ENCODE measurements at regions not wholly inside any gene's neighbourhood (a gene's known extent, or its start where the extent isn't known, plus 50 kb on each side); places are given as distances from the start of the nearest gene placed in this dataset.
"Not testable (repeated sequence)": the region's sequence is repeated elsewhere in the genome, so short reads cannot be mapped to it uniquely, and the experiment has no call there.

DNA sequence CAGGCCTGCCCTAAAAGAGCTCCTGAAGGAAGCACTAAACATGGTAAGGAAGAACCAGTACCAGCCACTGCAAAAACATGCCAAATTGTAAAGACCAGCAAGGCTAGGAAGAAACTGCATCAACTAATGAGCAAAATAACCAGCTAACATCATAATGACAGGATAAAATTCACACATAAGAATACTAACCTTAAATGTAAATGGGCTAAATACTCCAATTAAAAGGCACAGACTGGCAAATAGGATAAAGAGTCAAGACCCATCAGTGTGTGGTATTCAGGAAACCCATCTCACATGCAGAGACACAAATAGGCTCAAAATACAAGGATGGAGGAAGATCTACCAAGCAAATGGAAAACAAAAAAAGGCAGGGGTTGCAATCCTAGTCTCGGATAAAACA, 147.7 kb upstream of the KYNU start:
- H3K4me2 ChIP-seq (ENCODE audit: insufficient read depth in 1 of 2, low read depth in 2 of 2, low read length in 2 of 2); H3K79me2 ChIP-seq (ENCODE audit: control insufficient read depth in 1 of 2, insufficient read depth in 2 of 2, low read length in 2 of 2); H2AFZ ChIP-seq (ENCODE audit: low read length); H3K23ac ChIP-seq (ENCODE audit: insufficient read length); H4K8ac ChIP-seq (ENCODE audit: extremely low read depth, insufficient read depth, low read length); H3K79me1 ChIP-seq (ENCODE audit: low read depth, low read length); H3K23me2 ChIP-seq (ENCODE audit: low read depth, low read length); H2BK12ac ChIP-seq (ENCODE audit: low read depth, low read length); H3K56ac ChIP-seq (replicated peaks; ENCODE audit: insufficient read length, low read depth, low read length); H3K4me1 ChIP-seq (replicated peaks in 1 of 4; ENCODE audit: control insufficient read depth in 3 of 4, insufficient read depth in 4 of 4, low read length in 3 of 4); H2BK20ac ChIP-seq (ENCODE audit: low read length); H2BK15ac ChIP-seq (ENCODE audit: low read length); H3K9ac ChIP-seq (replicated peaks in 1 of 4; ENCODE audit: extremely low read depth in 1 of 4, low read depth in 3 of 4, low read length in 3 of 4); H4K20me1 ChIP-seq (replicated peaks in 1 of 2; ENCODE audit: control insufficient read depth in 1 of 2, insufficient read depth in 2 of 2, low read length in 2 of 2); H4K5ac ChIP-seq (ENCODE audit: insufficient read length, low read depth, low read length); H3K27ac ChIP-seq (ENCODE audit: low read depth, low read length); H3K4ac ChIP-seq (replicated peaks; ENCODE audit: insufficient read length, low read depth, low read length); H3K14ac ChIP-seq (ENCODE audit: insufficient read length); H2AK5ac ChIP-seq (ENCODE audit: low read depth, low read length); H3K27me3 ChIP-seq (replicated peaks in 1 of 4; ENCODE audit: control insufficient read depth in 3 of 4, extremely low read depth in 1 of 4, insufficient read depth in 3 of 4, low read length in 3 of 4); H4K91ac ChIP-seq (replicated peaks; ENCODE audit: insufficient read length, low read length); POLR2A ChIA-PET (ENCODE audit: partially characterized antibody); H3K36me3 ChIP-seq (ENCODE audit: control insufficient read depth in 2 of 4, insufficient read depth in 4 of 4, low read length in 3 of 4); FAIRE-seq; H2BK120ac ChIP-seq (replicated peaks; ENCODE audit: low read depth, low read length); H3K4me3 ChIP-seq (ENCODE audit: extremely low read depth in 1 of 4, insufficient read depth in 2 of 4, low read depth in 3 of 4, low read length in 4 of 4); H3K18ac ChIP-seq (ENCODE audit: extremely low read depth, low read length); DNase-seq (ENCODE audit: low read depth in 1 of 2, low spot score in 2 of 2); H2BK5ac ChIP-seq (ENCODE audit: low read depth, low read length); CTCF ChIA-PET (ENCODE audit: partially characterized antibody): not testable (repeated sequence)
- peaks cover 9 to 11% of the 10 kb centered on the region in 2 experiments for H3K9me3 ChIP-seq (ENCODE audit: insufficient read depth in 2 of 2, low read depth in 1 of 2, low read length in 1 of 2)
- WGBS, 2 experiments (ENCODE audit: extremely low coverage in 1 of 2, insufficient coverage in 1 of 2, insufficient read length in 1 of 2, insufficient replicate concordance in 2 of 2, low coverage in 1 of 2, low lambda C conversion rate in 2 of 2, missing lambda C conversion rate in 1 of 2) = 100% methylated on average over 1 of the region's 1 CpG; no CpG with 5 or more reads in 1 of the 2 experiments

DNA sequence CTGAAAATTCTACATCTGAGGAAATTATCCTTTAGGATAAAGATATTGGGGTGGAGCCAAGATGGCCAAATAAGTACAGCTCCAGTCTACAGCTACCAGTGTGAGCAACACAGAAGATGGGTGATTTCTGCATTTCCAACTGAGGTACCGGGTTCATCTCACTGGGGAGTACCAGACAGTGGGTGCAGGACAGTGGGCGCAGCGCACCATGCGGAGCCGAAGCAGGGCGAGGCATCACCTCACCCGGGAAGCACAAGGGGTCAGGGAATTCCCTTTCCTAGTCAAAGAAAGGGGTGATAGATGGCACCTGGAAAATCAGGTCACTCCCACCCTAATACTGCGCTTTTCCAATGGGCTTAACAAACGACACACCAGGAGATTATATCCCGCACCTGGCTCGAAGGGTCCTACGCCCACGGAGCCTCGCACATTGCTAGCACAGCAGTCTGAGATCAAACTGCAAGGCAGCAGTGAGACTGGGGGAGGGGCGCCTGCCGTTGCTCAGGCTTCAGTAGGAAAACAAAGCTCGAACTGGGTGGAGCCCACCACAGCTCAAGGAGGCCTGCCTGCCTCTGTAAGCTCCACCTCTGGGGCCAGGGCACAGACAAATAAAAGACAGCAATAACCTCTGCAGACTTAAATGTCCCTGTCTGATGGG, 149.5 kb upstream of the KYNU start:
- H3K36me3 ChIP-seq (ENCODE audit: control insufficient read depth in 2 of 4, insufficient read depth in 4 of 4, low read length in 3 of 4); H4K91ac ChIP-seq (replicated peaks; ENCODE audit: insufficient read length, low read length); H3K27ac ChIP-seq (ENCODE audit: low read depth, low read length); H3K79me1 ChIP-seq (ENCODE audit: low read depth, low read length); H2AFZ ChIP-seq (ENCODE audit: low read length); H2BK20ac ChIP-seq (ENCODE audit: low read length); H3K27me3 ChIP-seq (replicated peaks in 1 of 4; ENCODE audit: control insufficient read depth in 3 of 4, extremely low read depth in 1 of 4, insufficient read depth in 3 of 4, low read length in 3 of 4); H2BK12ac ChIP-seq (ENCODE audit: low read depth, low read length); H3K23ac ChIP-seq (ENCODE audit: insufficient read length); H3K4ac ChIP-seq (replicated peaks; ENCODE audit: insufficient read length, low read depth, low read length); H3K56ac ChIP-seq (replicated peaks; ENCODE audit: insufficient read length, low read depth, low read length); H4K8ac ChIP-seq (ENCODE audit: extremely low read depth, insufficient read depth, low read length); H3K79me2 ChIP-seq (ENCODE audit: control insufficient read depth in 1 of 2, insufficient read depth in 2 of 2, low read length in 2 of 2); H2AK5ac ChIP-seq (ENCODE audit: low read depth, low read length); H2BK120ac ChIP-seq (replicated peaks; ENCODE audit: low read depth, low read length); FAIRE-seq; H2BK5ac ChIP-seq (ENCODE audit: low read depth, low read length); H3K4me2 ChIP-seq (ENCODE audit: insufficient read depth in 1 of 2, low read depth in 2 of 2, low read length in 2 of 2); H4K20me1 ChIP-seq (replicated peaks in 1 of 2; ENCODE audit: control insufficient read depth in 1 of 2, insufficient read depth in 2 of 2, low read length in 2 of 2); H3K18ac ChIP-seq (ENCODE audit: extremely low read depth, low read length); H3K9ac ChIP-seq (replicated peaks in 1 of 4; ENCODE audit: extremely low read depth in 1 of 4, low read depth in 3 of 4, low read length in 3 of 4); H2BK15ac ChIP-seq (ENCODE audit: low read length); H3K14ac ChIP-seq (ENCODE audit: insufficient read length); H4K5ac ChIP-seq (ENCODE audit: insufficient read length, low read depth, low read length); H3K4me1 ChIP-seq (replicated peaks in 1 of 4; ENCODE audit: control insufficient read depth in 3 of 4, insufficient read depth in 4 of 4, low read length in 3 of 4); POLR2A ChIA-PET (ENCODE audit: partially characterized antibody); DNase-seq (ENCODE audit: low read depth in 1 of 2, low spot score in 2 of 2); H3K4me3 ChIP-seq (ENCODE audit: extremely low read depth in 1 of 4, insufficient read depth in 2 of 4, low read depth in 3 of 4, low read length in 4 of 4); H3K23me2 ChIP-seq (ENCODE audit: low read depth, low read length): not testable (repeated sequence)
- CTCF ChIA-PET (ENCODE audit: partially characterized antibody) = interaction anchor here (1.2 kb wide), 1 partner anchor 10 kb away, joined by 5 read pairs; no protein-coding TSS in a partner anchor
- 95% methylated on average over 17 of the region's 17 CpGs; no CpG with 5 or more reads in 1 of the 2 experiments for WGBS, 2 experiments (ENCODE audit: extremely low coverage in 1 of 2, insufficient coverage in 1 of 2, insufficient read length in 1 of 2, insufficient replicate concordance in 2 of 2, low coverage in 1 of 2, low lambda C conversion rate in 2 of 2, missing lambda C conversion rate in 1 of 2)
- peaks cover 9 to 11% of the 10 kb centered on the region in 2 experiments for H3K9me3 ChIP-seq (ENCODE audit: insufficient read depth in 2 of 2, low read depth in 1 of 2, low read length in 1 of 2)

All from H1 (cell line).